CD14-positive monocyte (primary cell): ENCODE measurements at regions not wholly inside any gene's neighbourhood (a gene's known extent, or its start where the extent isn't known, plus 50 kb on each side); places are given as distances from the start of the nearest gene placed in this dataset.

Experiments
- DNase-seq, 3 donors: peaks; one replicate each; pipeline ENCODE4 v3.0.0-alpha.2; 2011 to 2022
- H2AFZ ChIP-seq: 2 replicates; pipeline ENCODE4 v1.6.0; 2012; ENCODE audit warnings: mild to moderate bottlenecking, low read depth, low read length, inconsistent platforms; ENCODE audit not compliant: insufficient read depth, poor library complexity, severe bottlenecking
- H3K27ac ChIP-seq, 2 donors: 1 replicate in 1 of 2; 2 replicates in 1 of 2; pipeline ENCODE4 v1.5.1; 2012 to 2013; ENCODE audit warnings: low read length in 2 of 2, control low read depth in 1 of 2, inconsistent platforms in 1 of 2, low read depth in 1 of 2, mild to moderate bottlenecking in 1 of 2
- H3K27me3 ChIP-seq, 2 donors: one replicate each; pipeline versions ENCODE4 v1.6.0 to v1.6.1; 2011 to 2013; ENCODE audit warnings: low read length in 2 of 2; ENCODE audit not compliant: control insufficient read depth in 2 of 2, insufficient read depth in 2 of 2
- H3K36me3 ChIP-seq, 2 donors: replicated peaks in 1 of 2; 1 replicate in 1 of 2; 2 replicates in 1 of 2; pipeline versions ENCODE4 v1.5.1 to v1.6.1; 2012 to 2013; ENCODE audit warnings: low read length in 2 of 2, control low read depth in 1 of 2, inconsistent platforms in 1 of 2, mild to moderate bottlenecking in 1 of 2; ENCODE audit not compliant: insufficient read depth in 2 of 2, control insufficient read depth in 1 of 2
- H3K4me1 ChIP-seq, 2 donors: 1 replicate in 1 of 2; 2 replicates in 1 of 2; pipeline versions ENCODE4 v1.5.1 to v1.6.1; 2012 to 2013; ENCODE audit warnings: low read length in 2 of 2, control low read depth in 1 of 2, inconsistent platforms in 1 of 2, mild to moderate bottlenecking in 1 of 2, moderate library complexity in 1 of 2; ENCODE audit not compliant: insufficient read depth in 2 of 2, control insufficient read depth in 1 of 2
- H3K4me2 ChIP-seq: replicated peaks from 2 replicates; pipeline ENCODE3; 2012; ENCODE audit warnings: low read length, moderate library complexity, mild to moderate bottlenecking; ENCODE audit not compliant: poor library complexity, severe bottlenecking; ENCODE audit errors: extremely low read depth
- H3K4me3 ChIP-seq, 3 experiments: fragments of 200-600 bp in 1 of 3; sonication (generic) in 1 of 3; replicated peaks in 1 of 3; 1 replicate in 2 of 3; 2 replicates in 1 of 3; pipeline ENCODE4 v1.5.1; 2011 to 2013; ENCODE audit warnings: low read length in 3 of 3, mild to moderate bottlenecking in 3 of 3, control low read depth in 2 of 3, low read depth in 2 of 3, inconsistent platforms in 1 of 3, moderate library complexity in 1 of 3
- H3K79me2 ChIP-seq: 2 replicates; pipeline ENCODE4 v1.6.0; 2012; ENCODE audit warnings: mild to moderate bottlenecking, control low read depth, inconsistent platforms, low read length, moderate library complexity; ENCODE audit not compliant: insufficient read depth
- H3K9ac ChIP-seq: 2 replicates; pipeline ENCODE4 v1.6.0; 2017; ENCODE audit warnings: low read length, mild to moderate bottlenecking; ENCODE audit not compliant: insufficient read depth, poor library complexity, severe bottlenecking
- H3K9me3 ChIP-seq, 2 donors: replicated peaks in 1 of 2; 1 replicate in 1 of 2; 2 replicates in 1 of 2; pipeline versions ENCODE4 v1.5.1 to v1.6.1; 2012 to 2013; ENCODE audit warnings: low read length in 2 of 2, control low read depth in 1 of 2; ENCODE audit not compliant: control insufficient read depth in 1 of 2, insufficient read depth in 1 of 2
- H4K20me1 ChIP-seq: 2 replicates; pipeline ENCODE4 v1.6.0; 2012; ENCODE audit warnings: mild to moderate bottlenecking, low read length, control low read depth, moderate library complexity; ENCODE audit not compliant: insufficient read depth
- H3K27ac Mint-ChIP-seq, 7 donors: one replicate each; pipeline ENCODE4 v1.8.0; 2020; ENCODE audit warnings: mild to moderate bottlenecking in 7 of 7, mixed read lengths in 7 of 7, moderate library complexity in 6 of 7, inconsistent platforms in 2 of 7
- H3K27me3 Mint-ChIP-seq, 3 donors: one replicate each; pipeline ENCODE4 v1.8.0; 2021 to 2022; ENCODE audit warnings: low read depth in 3 of 3, mild to moderate bottlenecking in 3 of 3, mixed read lengths in 3 of 3, moderate library complexity in 3 of 3, inconsistent platforms in 1 of 3
- H3K36me3 Mint-ChIP-seq, 2 donors: one replicate each; pipeline ENCODE4 v1.8.0; 2020; ENCODE audit warnings: mixed read lengths in 2 of 2, inconsistent platforms in 1 of 2, mild to moderate bottlenecking in 1 of 2
- H3K4me1 Mint-ChIP-seq: one replicate; pipeline ENCODE4 v1.8.0; 2020; ENCODE audit warnings: mild to moderate bottlenecking, mixed read lengths
- H3K4me3 Mint-ChIP-seq, 2 donors: one replicate each; pipeline ENCODE4 v1.8.0; 2020; ENCODE audit warnings: mild to moderate bottlenecking in 2 of 2, mixed read lengths in 2 of 2, moderate library complexity in 1 of 2
- H3K9me3 Mint-ChIP-seq, 7 donors: one replicate each; pipeline ENCODE4 v1.8.0; 2020 to 2022; ENCODE audit warnings: mixed read lengths in 7 of 7, mild to moderate bottlenecking in 6 of 7, moderate library complexity in 6 of 7, inconsistent platforms in 2 of 7
- WGBS: methylation state at CpG from one replicate; pipeline ENCODE4 v1.1.5; 2013; ENCODE audit warnings: missing lambda C conversion rate; ENCODE audit not compliant: insufficient coverage; 5-methylcytosine and 5-hydroxymethylcytosine counted together
- intact Hi-C, 2 donors: fragments of 100-400 bp; cut with micrococcal nuclease; formaldehyde crosslinking; loops; one replicate each; pipeline versions ENCODE4 v1.15.0 to v1.15.1; 2023
- TF ChIP-seq, protein P1 (sequence below): fragments of 200-600 bp; IDR thresholded peaks from one replicate; pipeline ENCODE4 v1.8.0; 2022; ENCODE audit warnings: antibody characterized with exemption, mild to moderate bottlenecking

DNA sequence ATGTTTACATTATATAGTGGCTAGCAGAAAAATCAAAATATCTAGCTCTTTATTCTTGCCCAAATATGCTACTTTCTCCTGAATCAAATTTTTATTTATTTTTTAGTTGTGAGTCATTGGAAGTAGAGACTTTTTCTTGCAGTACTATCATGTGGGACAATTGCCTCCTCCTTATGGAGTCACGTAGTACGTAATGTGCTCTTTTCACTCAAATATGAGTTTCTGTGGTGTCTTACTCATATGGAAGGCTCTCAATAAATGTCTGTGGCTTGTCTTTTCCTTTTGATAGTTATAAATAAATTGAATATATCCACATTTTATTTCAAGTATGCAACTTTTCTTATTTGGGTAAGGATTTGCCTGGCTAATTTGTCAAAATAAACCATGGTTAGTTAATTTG, 1411.0 kb upstream of the SLC10A2 start:
- Mint-ChIP-seq H3K4me1 (no peaks in the 10 kb centered on the region), H3K4me3 (no peak overlapping the region), H3K27ac (no peak overlapping the region), H3K9me3 (peaks cover 2 to 17% (median 9%) of the 10 kb centered on the region in 7 donors), H3K36me3 (no peaks in the 10 kb centered on the region), H3K27me3 (no peaks in the 10 kb centered on the region)
- Histone ChIP-seq H3K4me2 (no peak overlapping the region), H3K27me3 (no peaks in the 10 kb centered on the region), H3K4me1 (no peaks in the 10 kb centered on the region), H4K20me1 (no peaks in the 10 kb centered on the region), H3K9ac (no peak overlapping the region), H3K79me2 (no peaks in the 10 kb centered on the region), H3K4me3 (no peak overlapping the region), H3K9me3 (peaks cover 13 to 20% of the 10 kb centered on the region in 2 donors), H3K36me3 (no peaks in the 10 kb centered on the region), H3K27ac (no peak overlapping the region), H2AFZ (no peak overlapping the region)
- no peak for DNase-seq
- TF ChIP-seq, protein P1, sequence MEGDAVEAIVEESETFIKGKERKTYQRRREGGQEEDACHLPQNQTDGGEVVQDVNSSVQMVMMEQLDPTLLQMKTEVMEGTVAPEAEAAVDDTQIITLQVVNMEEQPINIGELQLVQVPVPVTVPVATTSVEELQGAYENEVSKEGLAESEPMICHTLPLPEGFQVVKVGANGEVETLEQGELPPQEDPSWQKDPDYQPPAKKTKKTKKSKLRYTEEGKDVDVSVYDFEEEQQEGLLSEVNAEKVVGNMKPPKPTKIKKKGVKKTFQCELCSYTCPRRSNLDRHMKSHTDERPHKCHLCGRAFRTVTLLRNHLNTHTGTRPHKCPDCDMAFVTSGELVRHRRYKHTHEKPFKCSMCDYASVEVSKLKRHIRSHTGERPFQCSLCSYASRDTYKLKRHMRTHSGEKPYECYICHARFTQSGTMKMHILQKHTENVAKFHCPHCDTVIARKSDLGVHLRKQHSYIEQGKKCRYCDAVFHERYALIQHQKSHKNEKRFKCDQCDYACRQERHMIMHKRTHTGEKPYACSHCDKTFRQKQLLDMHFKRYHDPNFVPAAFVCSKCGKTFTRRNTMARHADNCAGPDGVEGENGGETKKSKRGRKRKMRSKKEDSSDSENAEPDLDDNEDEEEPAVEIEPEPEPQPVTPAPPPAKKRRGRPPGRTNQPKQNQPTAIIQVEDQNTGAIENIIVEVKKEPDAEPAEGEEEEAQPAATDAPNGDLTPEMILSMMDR = no peak
- WGBS = no CpG with 5 or more reads among the region's 2 CpGs
- intact Hi-C loops = no loop called here

GRCh38 chr13:104473936-104474335, 1407.7 kb upstream of the SLC10A2 start:
- peaks cover 0 to 2% (median 0%) of the 10 kb centered on the region in 3 donors for H3K27me3 Mint-ChIP-seq
- TF ChIP-seq, protein P1 = no peak
- H3K4me3 Mint-ChIP-seq = no peak overlapping the region
- H3K79me2 ChIP-seq = no peaks in the 10 kb centered on the region
- intact Hi-C loops = no loop called here
- no peak overlapping the region for H3K27ac ChIP-seq
- no peaks in the 10 kb centered on the region for H3K36me3 ChIP-seq
- no peak overlapping the region for H2AFZ ChIP-seq
- no peaks in the 10 kb centered on the region for H3K36me3 Mint-ChIP-seq
- no peaks in the 10 kb centered on the region for H3K4me1 ChIP-seq
- H3K4me2 ChIP-seq = no peak overlapping the region
- H3K9ac ChIP-seq = no peak overlapping the region
- H3K4me1 Mint-ChIP-seq = no peaks in the 10 kb centered on the region
- no peaks in the 10 kb centered on the region for H3K27me3 ChIP-seq
- H4K20me1 ChIP-seq = no peaks in the 10 kb centered on the region
- H3K27ac Mint-ChIP-seq = no peak overlapping the region
- H3K9me3 Mint-ChIP-seq = peaks cover 0 to 5% (median 3%) of the 10 kb centered on the region in 7 donors
- H3K9me3 ChIP-seq = peaks cover 5 to 16% of the 10 kb centered on the region in 2 donors
- DNase-seq = no peak
- no peak overlapping the region for H3K4me3 ChIP-seq
